ENCODE measurements at regions not wholly inside any gene's neighbourhood (a gene's known extent, or its start where the extent isn't known, plus 50 kb on each side); places are given as distances from the start of the nearest gene placed in this dataset.
A peak's percentile ranks its signal among the peaks of the same experiment; 100 is the strongest.

DNA sequence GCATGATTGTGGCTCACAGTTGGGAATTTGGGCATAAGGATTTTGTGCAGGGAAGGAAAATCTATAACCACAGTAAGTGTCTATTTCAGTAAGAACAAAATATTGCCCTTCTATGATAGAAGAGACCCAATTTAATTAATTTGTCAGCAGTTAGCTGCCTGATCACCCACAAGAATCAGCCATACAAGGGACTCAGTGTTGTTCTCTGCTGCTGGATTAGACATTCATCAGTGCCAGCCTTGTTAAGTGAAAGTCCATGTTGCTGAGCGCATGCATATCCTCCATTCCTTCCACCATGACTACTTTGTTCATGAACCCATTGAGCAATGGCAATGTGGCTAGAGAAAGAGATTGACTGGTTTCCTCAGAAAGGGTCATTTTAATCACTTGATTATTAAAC lies 125.3 kb upstream of the PDHA2 start:
- ATAC-seq (replicated peaks): no peak
- Mint-ChIP-seq H3K4me1 (no peaks in the 10 kb centered on the region), H3K27me3 (no peaks in the 10 kb centered on the region), H3K4me3 (no peak overlapping the region), H3K9me3 (peaks cover 12% of the 10 kb centered on the region), H3K27ac (no peak overlapping the region), H3K36me3 (ENCODE audit: low read depth) (no peaks in the 10 kb centered on the region)

DNA sequence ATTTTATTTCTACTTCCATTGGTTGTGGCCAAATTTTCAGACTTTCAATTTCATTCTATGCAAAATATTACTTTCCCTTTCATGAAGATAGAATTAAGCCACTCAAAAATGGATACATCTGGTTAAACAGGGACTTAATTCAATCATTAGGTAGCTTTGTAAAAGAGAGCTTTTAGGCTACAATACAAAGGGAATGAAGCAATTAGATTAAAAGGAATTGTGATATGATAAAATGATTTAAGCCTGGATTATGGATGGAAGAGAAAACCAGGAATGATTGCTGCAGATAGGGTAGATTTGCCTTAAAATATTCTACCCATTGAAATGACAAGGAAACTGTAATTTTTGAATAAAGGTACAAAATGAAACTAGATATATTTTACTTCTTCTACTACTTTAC lies 134.6 kb upstream of the PDHA2 start:
- Mint-ChIP-seq H3K4me3 (no peak overlapping the region), H3K9me3 (peaks cover 7% of the 10 kb centered on the region), H3K27me3 (peaks cover 7% of the 10 kb centered on the region), H3K36me3 (ENCODE audit: low read depth) (no peaks in the 10 kb centered on the region), H3K27ac (no peak overlapping the region), H3K4me1 (no peaks in the 10 kb centered on the region)
- ATAC-seq (replicated peaks): no peak

DNA sequence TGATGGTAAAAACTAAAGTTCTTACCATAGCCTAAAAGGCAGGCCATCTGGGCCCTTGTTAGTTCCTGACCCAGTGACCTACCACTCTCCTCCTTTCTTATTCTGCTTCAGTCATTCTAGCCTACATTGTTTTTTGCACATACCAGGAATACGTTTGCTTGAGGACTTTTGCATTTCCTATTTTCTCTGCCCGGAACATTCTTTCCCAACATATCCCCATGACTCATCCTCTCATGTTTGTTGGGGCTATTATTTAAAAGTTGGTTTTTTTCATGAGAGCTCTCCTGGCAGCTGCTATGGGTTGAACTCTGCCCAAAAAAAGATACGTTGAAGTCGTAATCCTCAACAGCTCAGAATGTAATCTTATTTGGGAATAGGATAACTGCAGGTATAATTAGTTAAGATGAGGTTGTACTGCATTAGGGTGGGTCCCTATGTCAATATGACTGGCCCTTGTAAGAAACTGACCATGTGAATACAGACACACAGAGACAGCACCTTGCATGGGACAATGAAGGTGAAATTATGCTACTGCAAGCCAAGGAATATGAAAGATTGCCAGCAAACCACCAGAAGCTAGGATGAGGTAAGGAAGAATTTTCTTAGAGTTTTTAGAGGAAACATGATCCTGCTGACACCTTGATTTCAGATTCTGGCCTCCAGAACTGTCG lies 138.3 kb upstream of the PDHA2 start:
- no peaks in the 10 kb centered on the region for H3K36me3 Mint-ChIP-seq (ENCODE audit: low read depth)
- ATAC-seq (replicated peaks): no peak
- H3K4me3 Mint-ChIP-seq: no peak overlapping the region
- H3K9me3 Mint-ChIP-seq: peaks cover 7% of the 10 kb centered on the region
- H3K27ac Mint-ChIP-seq: no peak overlapping the region
- H3K4me1 Mint-ChIP-seq: no peaks in the 10 kb centered on the region
- H3K27me3 Mint-ChIP-seq: peaks cover 7% of the 10 kb centered on the region

DNA sequence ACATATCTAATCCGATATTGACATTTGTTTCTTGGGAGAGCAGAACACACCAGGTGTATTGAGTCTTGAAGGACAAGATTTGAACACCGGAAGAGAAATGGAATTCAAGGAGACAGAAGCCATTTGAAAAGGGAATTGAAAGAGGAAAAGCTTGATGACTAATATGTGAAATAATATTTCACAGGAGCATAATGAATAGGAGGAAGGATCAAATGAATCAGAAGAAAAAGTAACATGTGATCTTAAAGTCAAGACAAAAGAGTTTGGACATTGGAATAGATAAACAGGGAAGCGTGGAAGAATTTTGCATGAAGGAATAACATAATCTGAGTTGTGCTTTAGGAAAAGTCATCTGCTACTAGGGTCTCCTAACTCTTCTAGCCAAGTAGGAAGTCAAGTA lies 145.5 kb upstream of the PDHA2 start:
- Mint-ChIP-seq H3K9me3 (no peaks in the 10 kb centered on the region), H3K27ac (no peak overlapping the region)

DNA sequence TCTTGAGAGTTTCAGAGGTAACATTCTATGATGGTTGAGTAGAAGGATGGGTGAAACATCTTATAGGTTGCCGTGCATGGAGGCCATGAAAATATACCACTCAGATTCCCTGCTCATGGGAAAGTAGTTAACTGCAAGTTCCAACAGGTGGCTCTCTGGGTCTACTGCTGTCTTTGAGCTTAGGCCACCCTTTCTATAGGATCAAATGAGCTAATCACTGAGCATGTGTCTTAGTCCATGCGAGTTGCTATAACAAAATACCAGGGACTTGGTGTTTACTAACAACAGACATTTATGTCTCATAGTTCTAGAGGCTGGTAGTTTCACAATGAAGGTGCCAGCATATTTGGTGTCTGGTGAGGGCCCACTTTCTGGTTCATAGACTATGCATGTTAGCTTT lies 144.8 kb upstream of the UNC5C start:
- Mint-ChIP-seq H3K27ac (no peak overlapping the region), H3K4me3 (no peak overlapping the region), H3K27me3 (no peaks in the 10 kb centered on the region), H3K4me1 (no peaks in the 10 kb centered on the region), H3K9me3 (no peaks in the 10 kb centered on the region), H3K36me3 (ENCODE audit: low read depth) (no peaks in the 10 kb centered on the region)
- ATAC-seq (replicated peaks): no peak

More for the DNA sequence above, 145.5 kb upstream of the PDHA2 start:
- no peaks in the 10 kb centered on the region for H3K4me1 Mint-ChIP-seq
- no peak for ATAC-seq (replicated peaks)
- no peak overlapping the region for H3K4me3 Mint-ChIP-seq
- H3K36me3 Mint-ChIP-seq (ENCODE audit: low read depth): no peaks in the 10 kb centered on the region
- H3K27me3 Mint-ChIP-seq: no peaks in the 10 kb centered on the region

DNA sequence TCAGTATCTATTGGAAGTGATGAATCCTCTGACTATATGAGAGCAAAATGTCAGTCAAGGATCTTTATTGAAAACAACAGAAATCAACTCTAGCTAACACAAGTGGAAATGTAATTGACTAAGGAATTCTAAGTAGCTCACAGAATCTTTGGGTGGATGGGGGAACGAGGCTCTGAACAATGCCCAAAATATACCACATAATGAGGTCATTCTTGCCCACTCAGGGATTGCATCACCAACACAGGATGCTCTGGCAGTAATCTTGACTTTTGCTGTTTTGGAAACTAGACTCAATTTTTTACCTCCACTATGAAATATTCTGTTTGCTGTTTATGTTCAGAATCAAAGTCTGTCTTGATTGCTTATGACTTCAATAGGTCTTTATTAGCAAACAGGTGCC lies 127.4 kb upstream of the UNC5C start:
- H3K27me3 Mint-ChIP-seq: no peaks in the 10 kb centered on the region

DNA sequence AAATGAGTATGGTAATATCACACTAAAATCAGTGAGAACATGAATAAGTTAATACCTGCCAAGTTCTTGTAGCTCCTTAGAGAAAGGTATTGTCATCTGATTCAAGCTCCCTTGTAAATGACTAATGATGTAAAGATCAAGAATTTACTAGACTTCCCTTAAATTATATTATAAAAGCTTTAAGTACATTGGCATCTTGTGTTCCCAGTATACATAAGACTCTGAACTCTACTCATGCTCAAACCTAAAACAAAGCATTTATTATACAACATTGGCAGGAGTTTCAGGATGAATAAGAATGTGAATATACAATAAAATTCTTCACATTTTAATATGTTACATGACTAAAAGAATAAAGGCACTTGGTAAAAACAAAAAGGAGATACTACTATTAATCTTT lies 126.8 kb upstream of the UNC5C start:
- ATAC-seq (replicated peaks): no peak
- Mint-ChIP-seq H3K9me3 (peaks cover 3% of the 10 kb centered on the region), H3K27me3 (no peaks in the 10 kb centered on the region), H3K27ac (no peak overlapping the region), H3K4me3 (no peak overlapping the region), H3K4me1 (no peaks in the 10 kb centered on the region), H3K36me3 (ENCODE audit: low read depth) (no peaks in the 10 kb centered on the region)

More for the DNA sequence above, 127.4 kb upstream of the UNC5C start:
- Mint-ChIP-seq H3K9me3 (peaks cover 3% of the 10 kb centered on the region), H3K27ac (no peak overlapping the region), H3K4me3 (no peak overlapping the region), H3K4me1 (no peaks in the 10 kb centered on the region), H3K36me3 (ENCODE audit: low read depth) (no peaks in the 10 kb centered on the region)
- no peak for ATAC-seq (replicated peaks)

DNA sequence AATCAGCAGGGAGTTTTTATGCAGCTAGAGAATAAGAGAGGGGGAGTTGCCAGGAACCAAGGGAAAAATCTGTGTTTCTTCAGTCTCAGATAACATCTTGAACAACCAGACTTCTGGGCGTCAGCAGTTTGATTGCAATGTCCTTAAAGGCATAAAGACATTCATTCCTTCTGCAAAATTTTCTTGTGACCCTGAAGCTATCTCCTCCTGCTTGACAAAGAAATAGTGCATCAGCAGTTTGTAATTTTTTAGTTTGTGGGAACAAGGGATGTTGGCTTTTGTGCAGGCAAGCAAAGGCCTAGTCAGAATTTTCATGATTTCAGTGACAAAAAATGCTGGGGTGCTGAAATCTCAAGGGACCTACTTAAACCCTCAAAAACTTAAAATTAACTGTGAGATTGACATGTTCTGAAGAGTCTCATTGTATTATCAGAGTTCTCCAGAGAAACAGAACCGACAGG lies 125.8 kb upstream of the UNC5C start:
- Mint-ChIP-seq H3K9me3 (no peaks in the 10 kb centered on the region), H3K4me3 (no peak overlapping the region), H3K36me3 (ENCODE audit: low read depth) (no peaks in the 10 kb centered on the region), H3K4me1 (no peaks in the 10 kb centered on the region), H3K27ac (no peak overlapping the region), H3K27me3 (no peaks in the 10 kb centered on the region)
- ATAC-seq (replicated peaks): no peak

DNA sequence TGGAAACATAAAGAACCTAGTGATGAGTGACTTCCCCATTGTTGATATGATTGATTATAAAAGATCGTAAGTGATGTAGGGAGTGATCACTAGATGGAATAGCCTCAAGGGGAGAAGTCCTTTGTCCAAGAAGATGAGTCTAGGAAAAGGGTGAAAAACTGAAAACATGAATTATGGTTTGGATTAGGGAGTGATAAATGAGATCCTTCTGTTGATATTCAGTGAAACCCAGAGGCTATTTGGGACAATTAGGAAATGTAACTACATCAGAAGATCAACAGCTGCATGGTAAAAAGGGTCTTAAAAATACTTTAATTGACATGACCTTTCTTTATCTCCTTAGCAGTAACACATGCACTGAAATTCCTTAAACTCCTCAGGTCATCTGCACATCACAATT lies 124.0 kb upstream of the UNC5C start:
- no peaks in the 10 kb centered on the region for H3K27me3 Mint-ChIP-seq
- H3K4me1 Mint-ChIP-seq: no peaks in the 10 kb centered on the region
- ATAC-seq (replicated peaks): no peak
- H3K9me3 Mint-ChIP-seq: no peaks in the 10 kb centered on the region
- H3K27ac Mint-ChIP-seq: no peak overlapping the region
- no peak overlapping the region for H3K4me3 Mint-ChIP-seq
- no peaks in the 10 kb centered on the region for H3K36me3 Mint-ChIP-seq (ENCODE audit: low read depth)

DNA sequence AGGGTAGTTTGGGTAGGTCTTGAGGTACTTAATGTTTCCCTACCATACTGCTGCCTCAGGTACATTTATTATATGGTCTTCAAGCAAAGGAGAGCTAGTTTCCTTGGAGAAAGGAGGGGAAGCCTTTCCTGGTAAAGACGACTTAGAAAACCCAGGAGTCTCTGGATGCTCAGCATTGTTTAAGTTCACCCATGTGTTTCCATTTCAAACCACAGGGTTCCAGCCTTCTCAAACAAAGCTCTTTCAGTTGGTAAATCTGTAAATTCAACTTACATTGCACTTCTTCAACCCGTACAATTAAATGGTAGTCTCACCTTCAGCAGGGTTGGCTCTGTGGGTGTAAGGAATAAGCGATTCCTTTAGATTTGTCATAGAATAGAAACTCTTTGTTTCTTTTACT lies 111.9 kb upstream of the UNC5C start:
- peaks cover 3% of the 10 kb centered on the region for H3K27me3 Mint-ChIP-seq
- peaks cover 6% of the 10 kb centered on the region for H3K9me3 Mint-ChIP-seq
- no peak for ATAC-seq (replicated peaks)
- H3K4me1 Mint-ChIP-seq: no peaks in the 10 kb centered on the region
- no peak overlapping the region for H3K27ac Mint-ChIP-seq
- H3K4me3 Mint-ChIP-seq: no peak overlapping the region
- H3K36me3 Mint-ChIP-seq (ENCODE audit: low read depth): no peaks in the 10 kb centered on the region

DNA sequence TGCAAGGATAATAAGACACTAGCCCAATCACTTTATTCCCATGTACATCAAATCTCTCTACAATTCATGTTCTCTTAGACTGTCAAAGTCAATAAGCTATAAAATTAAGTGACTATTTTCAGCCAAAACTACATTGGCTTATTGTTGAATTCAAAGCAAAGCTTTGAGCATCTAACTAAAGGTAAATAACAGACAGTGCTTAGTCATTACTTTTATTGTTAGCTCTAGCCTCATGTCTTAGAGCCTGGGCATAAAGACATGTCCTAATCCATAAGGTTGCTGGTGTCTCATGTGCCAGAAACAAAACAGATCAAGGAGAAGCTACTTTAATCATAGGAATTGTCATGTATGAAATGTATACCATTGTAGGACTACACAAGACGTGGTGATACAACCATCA lies 103.1 kb upstream of the UNC5C start:
- H3K27me3 Mint-ChIP-seq: no peaks in the 10 kb centered on the region
- H3K9me3 Mint-ChIP-seq: no peaks in the 10 kb centered on the region
- no peaks in the 10 kb centered on the region for H3K36me3 Mint-ChIP-seq (ENCODE audit: low read depth)
- H3K4me3 Mint-ChIP-seq: no peak overlapping the region
- no peak overlapping the region for H3K27ac Mint-ChIP-seq
- H3K4me1 Mint-ChIP-seq: no peaks in the 10 kb centered on the region
- ATAC-seq (replicated peaks): no peak

DNA sequence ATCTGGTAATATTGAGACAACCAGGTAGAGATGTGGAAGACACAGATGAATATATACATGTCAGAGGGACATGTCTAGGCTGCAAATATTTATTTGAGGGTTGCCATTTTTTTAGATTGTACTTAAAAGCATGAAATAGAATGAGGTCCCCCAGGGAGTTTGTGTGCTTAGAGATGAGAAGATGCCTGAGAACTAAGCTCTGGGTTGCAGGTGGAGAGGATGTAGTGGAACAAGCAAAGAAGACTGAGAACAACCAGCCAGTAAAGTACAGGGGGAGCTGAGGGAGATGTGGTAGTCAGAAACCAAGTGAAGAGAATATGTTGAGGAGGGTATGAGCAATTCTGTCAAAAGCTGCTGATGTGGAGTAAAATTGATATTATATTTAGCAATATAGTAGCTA lies 95.6 kb upstream of the UNC5C start:
- H3K4me3 Mint-ChIP-seq: no peak overlapping the region
- H3K27me3 Mint-ChIP-seq: no peaks in the 10 kb centered on the region
- no peaks in the 10 kb centered on the region for H3K9me3 Mint-ChIP-seq
- H3K36me3 Mint-ChIP-seq (ENCODE audit: low read depth): no peaks in the 10 kb centered on the region
- no peak for ATAC-seq (replicated peaks)
- no peak overlapping the region for H3K27ac Mint-ChIP-seq
- H3K4me1 Mint-ChIP-seq: peaks cover 3% of the 10 kb centered on the region

DNA sequence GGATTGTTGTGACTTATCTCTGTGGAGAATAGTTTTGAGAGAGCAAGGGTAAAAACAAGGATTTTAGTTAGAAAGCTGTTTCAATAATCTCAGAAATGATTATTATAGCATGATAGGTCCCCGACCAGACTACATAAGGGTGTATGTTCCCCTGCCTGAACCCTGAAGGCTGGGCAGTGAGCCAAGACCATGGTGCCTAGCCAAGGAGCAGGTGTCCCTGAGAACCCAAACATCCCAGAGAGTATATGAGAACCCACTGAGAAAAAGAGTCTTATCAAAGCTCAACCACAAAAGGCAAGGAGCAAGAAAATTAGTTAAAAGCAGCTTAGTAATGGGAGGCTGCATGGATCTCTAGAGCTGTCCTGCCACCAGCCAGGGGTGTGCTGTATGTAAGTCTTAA lies 94.9 kb upstream of the UNC5C start:
- H3K4me3 Mint-ChIP-seq: no peak overlapping the region
- no peak overlapping the region for H3K27ac Mint-ChIP-seq
- H3K9me3 Mint-ChIP-seq: no peaks in the 10 kb centered on the region
- H3K27me3 Mint-ChIP-seq: no peaks in the 10 kb centered on the region
- no peaks in the 10 kb centered on the region for H3K36me3 Mint-ChIP-seq (ENCODE audit: low read depth)
- peaks cover 3% of the 10 kb centered on the region for H3K4me1 Mint-ChIP-seq
- ATAC-seq (replicated peaks): no peak

DNA sequence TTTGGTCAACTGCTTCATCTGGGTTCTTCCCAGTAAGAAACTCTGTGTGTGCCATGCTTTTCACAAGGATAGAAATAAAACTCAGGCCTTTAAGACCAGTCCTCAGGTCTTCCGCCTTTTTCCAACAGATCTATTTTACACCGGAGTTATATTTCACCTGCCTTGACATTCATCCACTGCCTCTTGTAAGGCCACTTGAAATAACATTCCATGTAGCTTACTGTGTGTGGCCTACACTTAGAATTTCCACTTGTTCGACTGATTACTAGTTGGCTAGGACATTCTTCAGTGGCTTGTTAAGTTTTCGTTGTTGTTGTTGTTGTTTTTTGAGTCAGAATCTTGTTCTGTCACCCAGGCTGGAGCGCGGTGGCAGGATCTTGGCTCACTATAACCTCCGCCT lies 92.8 kb upstream of the UNC5C start:
- Mint-ChIP-seq H3K4me3 (no peak overlapping the region), H3K27ac (no peak overlapping the region), H3K27me3 (no peaks in the 10 kb centered on the region), H3K9me3 (no peaks in the 10 kb centered on the region), H3K36me3 (ENCODE audit: low read depth) (no peaks in the 10 kb centered on the region), H3K4me1 (peaks cover 3% of the 10 kb centered on the region)
- ATAC-seq (replicated peaks): no peak

DNA sequence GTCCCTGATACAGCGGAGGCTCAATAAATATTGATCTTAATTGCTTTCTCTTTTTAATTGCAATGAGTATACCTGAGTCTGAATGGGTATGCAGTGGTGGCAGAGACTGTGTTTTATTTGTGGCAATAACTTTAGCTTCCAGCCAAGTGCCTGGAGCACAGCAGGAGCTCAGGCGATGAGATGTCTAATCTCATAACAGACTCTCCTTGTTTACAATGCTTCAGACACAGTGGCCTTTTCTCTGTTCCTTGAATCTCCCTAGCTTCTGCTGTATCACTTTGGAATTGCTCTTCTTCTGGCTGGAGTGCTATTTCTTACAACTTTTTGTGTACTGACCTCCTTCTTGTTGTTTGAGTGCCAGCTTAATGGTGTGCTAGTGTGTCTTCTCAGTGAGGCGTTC lies 91.5 kb upstream of the UNC5C start:
- no peak for ATAC-seq (replicated peaks)
- peaks cover 3% of the 10 kb centered on the region for H3K4me1 Mint-ChIP-seq
- no peak overlapping the region for H3K4me3 Mint-ChIP-seq
- no peaks in the 10 kb centered on the region for H3K27me3 Mint-ChIP-seq
- H3K27ac Mint-ChIP-seq: no peak overlapping the region
- H3K36me3 Mint-ChIP-seq (ENCODE audit: low read depth): no peaks in the 10 kb centered on the region
- H3K9me3 Mint-ChIP-seq: no peaks in the 10 kb centered on the region

DNA sequence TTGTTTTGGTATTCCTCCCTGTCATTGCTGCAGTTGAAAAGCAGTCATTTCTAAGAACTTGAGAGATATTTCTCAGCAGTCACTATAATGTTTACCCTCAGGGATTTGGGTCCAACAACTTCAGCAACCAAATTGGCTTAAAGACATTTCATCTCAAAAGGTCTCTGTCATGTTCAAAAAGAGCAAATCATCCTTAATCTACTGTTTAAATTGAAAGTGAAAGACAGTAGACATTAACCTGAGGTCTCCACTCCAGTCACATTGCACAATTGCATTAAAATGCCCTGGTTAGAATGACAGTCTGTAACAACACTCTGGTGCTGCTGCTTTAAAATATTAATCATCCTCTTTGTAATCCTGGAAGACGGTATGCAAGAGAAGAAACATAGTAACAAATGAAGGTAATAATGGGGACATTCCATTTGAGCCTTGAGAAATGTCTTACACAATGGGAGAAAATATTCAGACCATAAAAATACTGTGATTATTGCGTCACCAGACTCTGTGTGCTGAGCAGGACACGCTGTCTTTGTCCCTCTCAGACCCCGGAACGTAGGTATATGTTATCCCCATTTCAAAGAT lies 90.2 kb upstream of the UNC5C start:
- peak; percentile 43 for ATAC-seq (replicated peaks)
- H3K27ac Mint-ChIP-seq: no peak overlapping the region
- no peak overlapping the region for H3K4me3 Mint-ChIP-seq

More for the DNA sequence above, 90.2 kb upstream of the UNC5C start:
- H3K9me3 Mint-ChIP-seq: no peaks in the 10 kb centered on the region
- H3K4me1 Mint-ChIP-seq: peaks cover 3% of the 10 kb centered on the region
- H3K36me3 Mint-ChIP-seq (ENCODE audit: low read depth): no peaks in the 10 kb centered on the region
- H3K27me3 Mint-ChIP-seq: no peaks in the 10 kb centered on the region

All from activated T-helper 17 cell treated with anti-CD3 and anti-CD28 coated beads, Interleukin-2, amount 50 U/mL, for 72 hours (primary cell).